HuH-7 (cell line): ENCODE measurements at regions not wholly inside any gene's neighbourhood (a gene's known extent, or its start where the extent isn't known, plus 50 kb on each side); places are given as distances from the start of the nearest gene placed in this dataset.
"Not testable (repeated sequence)": the region's sequence is repeated elsewhere in the genome, so short reads cannot be mapped to it uniquely, and the experiment has no call there.

Experiments used
- DNase-seq: peaks from one replicate; pipeline ENCODE4 v3.0.0; 2011; ENCODE audit warnings: low spot score

GRCh38 chr6:27806981-27807440 lies 105.2 kb downstream of the OR2B2 start:
- DNase-seq: no peak

- DNase-seq: no peak
These were observed 106.8 kb downstream of the OR2B2 start for GRCh38 chr6:27805347-27805746.

DNA sequence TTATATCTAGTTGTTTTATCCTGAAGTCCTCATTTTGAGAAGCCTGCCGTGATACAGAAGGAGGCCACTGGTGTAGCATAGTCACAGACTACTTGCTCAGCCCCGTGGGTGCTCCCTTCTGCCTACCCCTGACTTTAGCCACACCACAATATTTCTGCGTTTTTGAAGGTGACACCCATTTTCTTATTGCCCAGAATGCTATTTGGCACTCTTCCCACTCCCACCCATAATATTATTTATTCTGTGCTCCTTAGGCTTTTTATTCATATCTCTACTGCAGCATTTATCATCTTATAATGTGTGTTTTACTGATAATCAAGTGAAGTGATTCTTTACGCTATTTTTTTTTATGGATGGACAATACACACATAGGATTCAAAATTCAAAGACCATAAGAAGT lies 107.3 kb downstream of the OR2B2 start:
- no peak for DNase-seq

DNA sequence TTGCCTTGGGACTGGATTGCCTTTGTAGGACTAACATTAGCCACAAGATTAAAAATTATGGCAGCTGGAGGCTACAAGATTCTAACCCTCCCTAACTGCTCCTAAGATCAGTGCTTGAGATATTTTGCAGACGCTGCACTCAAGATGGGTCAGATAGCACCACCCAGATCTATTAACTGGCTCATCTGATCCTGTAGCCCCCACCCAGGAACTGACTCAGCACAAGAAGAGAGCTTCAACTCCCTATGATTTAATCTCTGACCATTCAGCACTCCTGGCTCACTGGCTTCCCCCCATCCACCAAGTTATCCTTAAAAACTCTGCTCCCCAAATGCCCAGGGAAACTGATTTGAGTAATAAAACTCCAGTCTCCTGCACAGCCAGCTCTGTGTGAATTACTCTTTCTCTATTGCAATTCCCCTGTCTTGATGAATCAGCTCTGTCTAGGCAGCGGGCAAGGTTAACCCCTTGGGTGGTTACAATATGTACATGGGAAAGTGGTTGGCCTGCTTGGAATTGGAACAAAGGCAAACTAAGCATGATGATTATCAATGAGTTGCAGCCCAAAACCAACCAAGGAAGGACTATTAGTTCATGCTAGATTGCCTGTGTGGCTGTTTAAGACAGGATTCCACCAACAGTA lies 111.3 kb downstream of the OR2B2 start:
- no peak for DNase-seq

GRCh38 chr6:27797960-27798359 lies 114.2 kb downstream of the OR2B2 start:
- DNase-seq: no peak

GRCh38 chr6:27796736-27797481 lies 115.3 kb downstream of the OR2B2 start:
- not testable (repeated sequence) for DNase-seq

- no peak for DNase-seq
These were observed 116.3 kb downstream of the OR2B2 start for GRCh38 chr6:27795697-27796494.

GRCh38 chr6:27791182-27791943 lies 120.8 kb downstream of the OR2B2 start:
- DNase-seq: peak; percentile 39

GRCh38 chr6:27788376-27788775 lies 123.8 kb downstream of the OR2B2 start:
- not testable (repeated sequence) for DNase-seq

- no peak for DNase-seq
These were observed 126.1 kb downstream of the OR2B2 start for GRCh38 chr6:27786048-27786447.

DNA sequence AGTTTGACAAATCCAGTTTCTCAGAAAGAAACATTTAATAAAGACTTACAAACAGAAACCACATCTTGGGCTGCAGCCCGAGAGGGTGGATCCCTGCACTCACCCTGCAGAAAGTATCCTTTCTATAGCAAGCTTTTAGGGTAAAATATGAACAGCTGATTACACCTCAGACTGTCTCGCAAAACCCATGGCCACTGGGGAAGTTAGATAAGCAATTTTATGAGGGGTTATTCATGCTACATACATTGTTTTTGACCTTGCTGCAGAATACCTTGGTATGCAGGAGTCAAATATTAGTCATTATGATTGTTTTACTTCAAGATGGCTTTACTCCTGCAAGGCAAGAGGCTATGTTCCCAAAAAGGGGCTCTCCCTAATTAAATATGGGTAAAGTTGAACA lies 126.9 kb downstream of the OR2B2 start:
- no peak for DNase-seq

DNA sequence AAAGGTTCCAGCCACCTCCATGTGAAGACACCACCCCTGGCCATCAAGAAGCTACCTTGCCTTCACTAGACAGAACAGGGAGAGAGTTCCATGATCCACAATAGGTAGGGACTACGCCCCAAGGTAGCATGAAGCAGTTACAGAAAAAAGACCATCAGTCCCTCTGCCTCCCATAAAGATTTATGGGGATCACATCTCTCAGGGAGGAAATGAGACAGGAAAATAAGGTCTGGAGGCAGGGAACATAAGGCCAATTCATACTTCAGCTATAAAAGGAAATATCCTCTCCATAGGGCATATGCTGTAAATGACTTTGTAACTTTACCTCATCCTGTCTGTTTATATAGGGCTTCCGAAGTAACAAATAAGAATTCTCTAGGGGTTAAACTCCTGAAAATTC lies 129.4 kb downstream of the OR2B2 start:
- DNase-seq: no peak

- no peak for DNase-seq
These were observed 133.4 kb downstream of the OR2B2 start for GRCh38 chr6:27778625-27779417.

DNA sequence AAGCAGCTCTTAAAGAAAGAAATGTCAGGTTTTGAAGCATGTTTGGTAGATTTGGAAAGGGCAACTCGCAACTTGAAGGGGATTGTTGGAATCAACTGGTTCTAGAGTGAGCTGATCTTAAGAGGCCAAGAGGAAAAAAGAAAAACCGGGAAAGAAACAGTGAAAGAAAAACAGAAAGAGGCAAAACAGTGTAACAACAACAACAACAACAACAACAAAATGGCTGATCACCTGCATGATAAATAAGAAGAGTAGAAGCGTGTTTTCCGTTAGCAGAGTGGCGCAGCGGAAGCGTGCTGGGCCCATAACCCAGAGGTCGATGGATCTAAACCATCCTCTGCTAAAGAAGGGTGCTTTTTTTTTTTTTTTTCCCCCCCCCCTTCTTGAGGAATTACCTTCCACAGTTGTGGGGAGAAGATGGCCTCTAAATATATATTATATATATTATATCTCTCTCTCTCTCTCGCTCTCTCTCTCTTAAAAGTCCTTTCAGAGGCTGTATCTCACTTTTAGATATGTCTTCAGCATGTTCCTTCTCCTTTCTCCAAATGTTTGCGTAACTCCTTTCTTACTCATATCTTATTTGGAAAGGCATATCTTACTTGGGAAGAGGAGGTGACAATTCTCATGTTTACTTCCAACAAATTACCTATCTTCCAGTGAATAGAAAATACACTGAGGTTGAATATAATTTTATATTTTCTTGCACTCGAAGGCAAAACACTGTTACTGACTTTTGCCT lies 134.4 kb downstream of the OR2B2 start:
- no peak for DNase-seq

- no peak for DNase-seq
These were observed 135.1 kb downstream of the OR2B2 start for GRCh38 chr6:27777126-27777525.

- no peak for DNase-seq
These were observed 135.7 kb downstream of the OR2B2 start for GRCh38 chr6:27776504-27776903.

- DNase-seq: no peak
These were observed 136.4 kb downstream of the OR2B2 start for GRCh38 chr6:27775796-27776184.

DNA sequence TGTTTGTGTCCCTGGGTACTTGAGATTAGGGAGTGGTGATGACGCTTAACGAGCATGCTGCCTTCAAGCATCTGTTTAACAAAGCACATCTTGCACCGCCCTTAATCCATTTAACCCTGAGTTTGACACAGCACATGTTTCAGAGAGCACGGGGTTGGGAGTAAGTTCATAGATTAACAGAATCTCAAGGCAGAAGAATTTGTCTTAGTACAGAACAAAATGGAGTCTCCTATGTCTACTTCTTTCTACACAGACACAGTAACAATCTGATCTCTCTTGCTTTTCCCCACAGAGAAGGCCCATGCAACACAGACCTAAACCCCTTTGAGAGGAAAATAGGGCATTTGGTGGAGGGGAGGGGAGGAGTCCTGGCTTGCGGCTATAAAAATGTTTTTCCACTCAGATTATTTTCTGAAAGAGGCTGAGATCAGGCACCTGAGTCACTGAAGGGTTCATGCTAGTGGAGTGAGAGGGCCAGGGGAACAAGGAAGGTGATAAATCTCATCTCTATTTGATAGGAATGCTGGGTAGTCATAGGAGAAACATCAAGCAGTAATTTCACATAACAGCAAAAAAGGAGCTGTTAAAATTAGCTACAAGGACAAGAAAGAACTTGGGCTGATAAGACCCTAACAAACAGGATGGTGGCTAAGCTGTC lies 136.9 kb downstream of the OR2B2 start:
- not testable (repeated sequence) for DNase-seq

GRCh38 chr6:27774264-27774600 lies 138.0 kb downstream of the OR2B2 start:
- not testable (repeated sequence) for DNase-seq
